CD14-positive monocyte (primary cell): ENCODE measurements at regions not wholly inside any gene's neighbourhood (a gene's known extent, or its start where the extent isn't known, plus 50 kb on each side); places are given as distances from the start of the nearest gene placed in this dataset.

ENCODE experiments used
- DNase-seq, 3 donors: peaks; one replicate each; pipeline ENCODE4 v3.0.0-alpha.2; 2011 to 2022
- H2AFZ ChIP-seq: 2 replicates; pipeline ENCODE4 v1.6.0; 2012; ENCODE audit warnings: mild to moderate bottlenecking, low read depth, low read length, inconsistent platforms; ENCODE audit not compliant: insufficient read depth, poor library complexity, severe bottlenecking
- H3K27ac ChIP-seq, 2 donors: 1 replicate in 1 of 2; 2 replicates in 1 of 2; pipeline ENCODE4 v1.5.1; 2012 to 2013; ENCODE audit warnings: low read length in 2 of 2, control low read depth in 1 of 2, inconsistent platforms in 1 of 2, low read depth in 1 of 2, mild to moderate bottlenecking in 1 of 2
- H3K27me3 ChIP-seq, 2 donors: one replicate each; pipeline versions ENCODE4 v1.6.0 to v1.6.1; 2011 to 2013; ENCODE audit warnings: low read length in 2 of 2; ENCODE audit not compliant: control insufficient read depth in 2 of 2, insufficient read depth in 2 of 2
- H3K36me3 ChIP-seq, 2 donors: replicated peaks in 1 of 2; 1 replicate in 1 of 2; 2 replicates in 1 of 2; pipeline versions ENCODE4 v1.5.1 to v1.6.1; 2012 to 2013; ENCODE audit warnings: low read length in 2 of 2, control low read depth in 1 of 2, inconsistent platforms in 1 of 2, mild to moderate bottlenecking in 1 of 2; ENCODE audit not compliant: insufficient read depth in 2 of 2, control insufficient read depth in 1 of 2
- H3K4me1 ChIP-seq, 2 donors: 1 replicate in 1 of 2; 2 replicates in 1 of 2; pipeline versions ENCODE4 v1.5.1 to v1.6.1; 2012 to 2013; ENCODE audit warnings: low read length in 2 of 2, control low read depth in 1 of 2, inconsistent platforms in 1 of 2, mild to moderate bottlenecking in 1 of 2, moderate library complexity in 1 of 2; ENCODE audit not compliant: insufficient read depth in 2 of 2, control insufficient read depth in 1 of 2
- H3K4me2 ChIP-seq: replicated peaks from 2 replicates; pipeline ENCODE3; 2012; ENCODE audit warnings: low read length, moderate library complexity, mild to moderate bottlenecking; ENCODE audit not compliant: poor library complexity, severe bottlenecking; ENCODE audit errors: extremely low read depth
- H3K4me3 ChIP-seq, 3 experiments: fragments of 200-600 bp in 1 of 3; sonication (generic) in 1 of 3; replicated peaks in 1 of 3; 1 replicate in 2 of 3; 2 replicates in 1 of 3; pipeline ENCODE4 v1.5.1; 2011 to 2013; ENCODE audit warnings: low read length in 3 of 3, mild to moderate bottlenecking in 3 of 3, control low read depth in 2 of 3, low read depth in 2 of 3, inconsistent platforms in 1 of 3, moderate library complexity in 1 of 3
- H3K79me2 ChIP-seq: 2 replicates; pipeline ENCODE4 v1.6.0; 2012; ENCODE audit warnings: mild to moderate bottlenecking, control low read depth, inconsistent platforms, low read length, moderate library complexity; ENCODE audit not compliant: insufficient read depth
- H3K9ac ChIP-seq: 2 replicates; pipeline ENCODE4 v1.6.0; 2017; ENCODE audit warnings: low read length, mild to moderate bottlenecking; ENCODE audit not compliant: insufficient read depth, poor library complexity, severe bottlenecking
- H3K9me3 ChIP-seq, 2 donors: replicated peaks in 1 of 2; 1 replicate in 1 of 2; 2 replicates in 1 of 2; pipeline versions ENCODE4 v1.5.1 to v1.6.1; 2012 to 2013; ENCODE audit warnings: low read length in 2 of 2, control low read depth in 1 of 2; ENCODE audit not compliant: control insufficient read depth in 1 of 2, insufficient read depth in 1 of 2
- H4K20me1 ChIP-seq: 2 replicates; pipeline ENCODE4 v1.6.0; 2012; ENCODE audit warnings: mild to moderate bottlenecking, low read length, control low read depth, moderate library complexity; ENCODE audit not compliant: insufficient read depth
- H3K27ac Mint-ChIP-seq, 7 donors: one replicate each; pipeline ENCODE4 v1.8.0; 2020; ENCODE audit warnings: mild to moderate bottlenecking in 7 of 7, mixed read lengths in 7 of 7, moderate library complexity in 6 of 7, inconsistent platforms in 2 of 7
- H3K27me3 Mint-ChIP-seq, 3 donors: one replicate each; pipeline ENCODE4 v1.8.0; 2021 to 2022; ENCODE audit warnings: low read depth in 3 of 3, mild to moderate bottlenecking in 3 of 3, mixed read lengths in 3 of 3, moderate library complexity in 3 of 3, inconsistent platforms in 1 of 3
- H3K36me3 Mint-ChIP-seq, 2 donors: one replicate each; pipeline ENCODE4 v1.8.0; 2020; ENCODE audit warnings: mixed read lengths in 2 of 2, inconsistent platforms in 1 of 2, mild to moderate bottlenecking in 1 of 2
- H3K4me1 Mint-ChIP-seq: one replicate; pipeline ENCODE4 v1.8.0; 2020; ENCODE audit warnings: mild to moderate bottlenecking, mixed read lengths
- H3K4me3 Mint-ChIP-seq, 2 donors: one replicate each; pipeline ENCODE4 v1.8.0; 2020; ENCODE audit warnings: mild to moderate bottlenecking in 2 of 2, mixed read lengths in 2 of 2, moderate library complexity in 1 of 2
- H3K9me3 Mint-ChIP-seq, 7 donors: one replicate each; pipeline ENCODE4 v1.8.0; 2020 to 2022; ENCODE audit warnings: mixed read lengths in 7 of 7, mild to moderate bottlenecking in 6 of 7, moderate library complexity in 6 of 7, inconsistent platforms in 2 of 7
- WGBS: methylation state at CpG from one replicate; pipeline ENCODE4 v1.1.5; 2013; ENCODE audit warnings: missing lambda C conversion rate; ENCODE audit not compliant: insufficient coverage; 5-methylcytosine and 5-hydroxymethylcytosine counted together
- intact Hi-C, 2 donors: fragments of 100-400 bp; cut with micrococcal nuclease; formaldehyde crosslinking; loops; one replicate each; pipeline versions ENCODE4 v1.15.0 to v1.15.1; 2023
- TF ChIP-seq, protein P1 (sequence below): fragments of 200-600 bp; IDR thresholded peaks from one replicate; pipeline ENCODE4 v1.8.0; 2022; ENCODE audit warnings: antibody characterized with exemption, mild to moderate bottlenecking

- 80% methylated on average over 1 of the region's 4 CpGs for WGBS
- H3K9ac ChIP-seq: no peak overlapping the region
- no peak overlapping the region for H3K4me3 Mint-ChIP-seq
- H3K27ac ChIP-seq: no peak overlapping the region
- H3K27ac Mint-ChIP-seq: no peak overlapping the region
- H3K4me2 ChIP-seq: no peak overlapping the region
- H2AFZ ChIP-seq: no peak overlapping the region
- peaks cover 1 to 3% of the 10 kb centered on the region in 2 donors for H3K4me1 ChIP-seq
- peaks cover 8% of the 10 kb centered on the region for H3K4me1 Mint-ChIP-seq
- no peaks in the 10 kb centered on the region for H3K36me3 ChIP-seq
- H3K79me2 ChIP-seq: no peaks in the 10 kb centered on the region
- H3K9me3 Mint-ChIP-seq: peaks cover 0 to 6% (median 0%) of the 10 kb centered on the region in 7 donors
- H4K20me1 ChIP-seq: no peaks in the 10 kb centered on the region
- no peaks in the 10 kb centered on the region for H3K27me3 ChIP-seq
- no peaks in the 10 kb centered on the region for H3K36me3 Mint-ChIP-seq
- H3K9me3 ChIP-seq: peaks cover 0 to 4% of the 10 kb centered on the region in 2 donors
- intact Hi-C loops: no loop called here
- TF ChIP-seq, protein P1, sequence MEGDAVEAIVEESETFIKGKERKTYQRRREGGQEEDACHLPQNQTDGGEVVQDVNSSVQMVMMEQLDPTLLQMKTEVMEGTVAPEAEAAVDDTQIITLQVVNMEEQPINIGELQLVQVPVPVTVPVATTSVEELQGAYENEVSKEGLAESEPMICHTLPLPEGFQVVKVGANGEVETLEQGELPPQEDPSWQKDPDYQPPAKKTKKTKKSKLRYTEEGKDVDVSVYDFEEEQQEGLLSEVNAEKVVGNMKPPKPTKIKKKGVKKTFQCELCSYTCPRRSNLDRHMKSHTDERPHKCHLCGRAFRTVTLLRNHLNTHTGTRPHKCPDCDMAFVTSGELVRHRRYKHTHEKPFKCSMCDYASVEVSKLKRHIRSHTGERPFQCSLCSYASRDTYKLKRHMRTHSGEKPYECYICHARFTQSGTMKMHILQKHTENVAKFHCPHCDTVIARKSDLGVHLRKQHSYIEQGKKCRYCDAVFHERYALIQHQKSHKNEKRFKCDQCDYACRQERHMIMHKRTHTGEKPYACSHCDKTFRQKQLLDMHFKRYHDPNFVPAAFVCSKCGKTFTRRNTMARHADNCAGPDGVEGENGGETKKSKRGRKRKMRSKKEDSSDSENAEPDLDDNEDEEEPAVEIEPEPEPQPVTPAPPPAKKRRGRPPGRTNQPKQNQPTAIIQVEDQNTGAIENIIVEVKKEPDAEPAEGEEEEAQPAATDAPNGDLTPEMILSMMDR: no peak
- H3K27me3 Mint-ChIP-seq: no peaks in the 10 kb centered on the region
- no peak overlapping the region for H3K4me3 ChIP-seq
- DNase-seq: no peak
Observed at GRCh38 chr1:185546029-185546428, 188.2 kb upstream of the HMCN1 start.

DNA sequence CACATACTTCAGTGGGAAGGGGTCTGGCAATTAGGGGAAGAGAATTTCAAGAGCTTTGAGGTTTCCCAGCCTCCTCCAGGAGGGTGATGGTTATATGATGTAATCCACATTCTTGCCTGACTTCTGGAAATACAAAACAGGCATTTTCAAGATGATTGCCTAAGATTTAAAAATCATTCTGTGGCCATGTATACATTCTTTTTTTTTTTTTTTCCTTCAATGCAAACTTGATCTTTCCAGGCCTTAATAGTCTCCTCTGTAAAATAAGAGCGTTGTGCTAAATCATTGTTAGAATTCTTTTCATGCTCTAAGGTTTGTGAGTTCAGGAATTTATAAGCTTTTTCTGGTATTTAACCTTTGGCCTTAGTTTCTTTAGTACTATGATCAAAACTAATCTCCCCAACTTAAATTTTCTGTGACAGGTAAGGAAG, 192.3 kb upstream of the HMCN1 start:
- H3K4me1 Mint-ChIP-seq: peaks cover 15% of the 10 kb centered on the region
- no peaks in the 10 kb centered on the region for H4K20me1 ChIP-seq
- peaks cover 5 to 8% of the 10 kb centered on the region in 2 donors for H3K4me1 ChIP-seq
- H3K9me3 Mint-ChIP-seq: peaks cover 1 to 12% (median 6%) of the 10 kb centered on the region in 7 donors
- intact Hi-C loops: no loop called here
- TF ChIP-seq, protein P1: no peak
- H3K27ac Mint-ChIP-seq: no peak overlapping the region
- H3K79me2 ChIP-seq: no peaks in the 10 kb centered on the region
- H3K9ac ChIP-seq: no peak overlapping the region
- no peak overlapping the region for H3K4me3 Mint-ChIP-seq
- no CpG with 5 or more reads among the region's 1 CpG for WGBS
- H3K27me3 Mint-ChIP-seq: no peaks in the 10 kb centered on the region
- no peaks in the 10 kb centered on the region for H3K36me3 Mint-ChIP-seq
- H3K27ac ChIP-seq: no peak overlapping the region
- no peak for DNase-seq
- no peaks in the 10 kb centered on the region for H3K36me3 ChIP-seq
- peaks cover 0 to 4% of the 10 kb centered on the region in 2 donors for H3K9me3 ChIP-seq
- H3K4me3 ChIP-seq: no peak overlapping the region
- no peak overlapping the region for H2AFZ ChIP-seq
- H3K4me2 ChIP-seq: no peak overlapping the region
- no peaks in the 10 kb centered on the region for H3K27me3 ChIP-seq
